ENCODE measurements at regions not wholly inside any gene's neighbourhood (a gene's known extent, or its start where the extent isn't known, plus 50 kb on each side); places are given as distances from the start of the nearest gene placed in this dataset.

DNA sequence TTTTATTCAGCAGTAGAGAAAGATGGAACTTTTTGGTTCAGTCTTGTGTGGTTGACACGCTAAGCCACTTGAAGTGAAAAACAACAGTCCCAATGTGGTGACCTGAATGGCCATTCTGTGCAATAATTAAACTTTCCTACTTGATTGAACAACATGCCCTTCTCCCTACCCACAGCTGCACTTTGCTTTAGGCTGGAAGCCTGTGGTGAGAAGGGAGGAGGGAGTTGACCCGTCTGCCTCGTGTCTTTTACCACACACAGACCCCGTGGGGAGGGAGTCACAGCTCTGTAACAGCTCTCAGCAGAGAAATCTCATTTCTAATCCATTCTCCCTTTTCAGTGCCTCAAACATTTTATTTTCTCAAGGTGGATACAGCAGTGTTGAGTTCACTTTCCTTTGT is 138.2 kb upstream of the PKDCC start:
- TF ChIP-seq, protein P1, sequence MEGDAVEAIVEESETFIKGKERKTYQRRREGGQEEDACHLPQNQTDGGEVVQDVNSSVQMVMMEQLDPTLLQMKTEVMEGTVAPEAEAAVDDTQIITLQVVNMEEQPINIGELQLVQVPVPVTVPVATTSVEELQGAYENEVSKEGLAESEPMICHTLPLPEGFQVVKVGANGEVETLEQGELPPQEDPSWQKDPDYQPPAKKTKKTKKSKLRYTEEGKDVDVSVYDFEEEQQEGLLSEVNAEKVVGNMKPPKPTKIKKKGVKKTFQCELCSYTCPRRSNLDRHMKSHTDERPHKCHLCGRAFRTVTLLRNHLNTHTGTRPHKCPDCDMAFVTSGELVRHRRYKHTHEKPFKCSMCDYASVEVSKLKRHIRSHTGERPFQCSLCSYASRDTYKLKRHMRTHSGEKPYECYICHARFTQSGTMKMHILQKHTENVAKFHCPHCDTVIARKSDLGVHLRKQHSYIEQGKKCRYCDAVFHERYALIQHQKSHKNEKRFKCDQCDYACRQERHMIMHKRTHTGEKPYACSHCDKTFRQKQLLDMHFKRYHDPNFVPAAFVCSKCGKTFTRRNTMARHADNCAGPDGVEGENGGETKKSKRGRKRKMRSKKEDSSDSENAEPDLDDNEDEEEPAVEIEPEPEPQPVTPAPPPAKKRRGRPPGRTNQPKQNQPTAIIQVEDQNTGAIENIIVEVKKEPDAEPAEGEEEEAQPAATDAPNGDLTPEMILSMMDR (conservative IDR thresholded peaks at IDR 0.05; ENCODE audit: low read length), result no peak
- no peak for TF ChIP-seq EZH2phosphoT487 (IDR thresholded peaks at IDR 0.05; ENCODE audit: borderline replicate concordance, low read depth, low read length)
